H1 (cell line): ENCODE measurements at regions not wholly inside any gene's neighbourhood (a gene's known extent, or its start where the extent isn't known, plus 50 kb on each side); places are given as distances from the start of the nearest gene placed in this dataset.

Source experiments
- CHD2 ChIP-seq: IDR thresholded peaks from 2 replicates; pipeline ENCODE4 v1.6.1; 2012; ENCODE audit warnings: low read length, improper control_type of control experiment
- CTCF ChIP-seq, 3 experiments: IDR thresholded peaks; 1 replicate in 2 of 3; 2 replicates in 1 of 3; pipeline versions ENCODE4 v1.5.1 to v1.6.1; 2011; ENCODE audit warnings: low read length in 3 of 3, mild to moderate bottlenecking in 3 of 3, inconsistent platforms in 2 of 3, low read depth in 1 of 3, moderate library complexity in 1 of 3; ENCODE audit not compliant: insufficient read depth in 1 of 3; ENCODE audit errors: control extremely low read depth in 1 of 3
- EP300 ChIP-seq, 2 experiments: IDR thresholded peaks; 1 replicate in 1 of 2; 2 replicates in 1 of 2; pipeline ENCODE4 v1.6.1; 2011 to 2012; ENCODE audit warnings: low read depth in 2 of 2, low read length in 2 of 2, mild to moderate bottlenecking in 2 of 2, borderline replicate concordance in 1 of 2, inconsistent platforms in 1 of 2, moderate library complexity in 1 of 2
- GABPA ChIP-seq: IDR thresholded peaks from 2 replicates; pipeline ENCODE4 v1.6.1; 2011; ENCODE audit warnings: mild to moderate bottlenecking, low read length, moderate library complexity, borderline replicate concordance; ENCODE audit not compliant: insufficient read depth
- POLR2A ChIP-seq, 2 experiments: IDR thresholded peaks; 1 replicate in 1 of 2; 2 replicates in 1 of 2; pipeline ENCODE4 v1.6.1; 2011; ENCODE audit warnings: low read depth in 2 of 2, low read length in 2 of 2, mild to moderate bottlenecking in 2 of 2; ENCODE audit errors: control extremely low read depth in 1 of 2
- SIN3A ChIP-seq, 2 experiments: IDR thresholded peaks in 1 of 2; conservative IDR thresholded peaks in 1 of 2; 2 replicates each; pipeline ENCODE4 v1.6.1; 2011 to 2012; ENCODE audit warnings: low read length in 2 of 2, improper control_type of control experiment in 1 of 2, low read depth in 1 of 2, mild to moderate bottlenecking in 1 of 2

- no peak for TF ChIP-seq EP300 (IDR thresholded peaks at IDR 0.05; ENCODE audit: borderline replicate concordance in 1 of 2, low read depth in 2 of 2, low read length in 2 of 2)
- no peak for TF ChIP-seq SIN3A (conservative IDR thresholded peaks at IDR 0.05 in 1 of 2, IDR thresholded peaks at IDR 0.05 in 1 of 2; ENCODE audit: low read depth in 1 of 2, low read length in 2 of 2)
- no peak for TF ChIP-seq CTCF (IDR thresholded peaks at IDR 0.05; ENCODE audit: control extremely low read depth in 1 of 3, insufficient read depth in 1 of 3, low read depth in 1 of 3, low read length in 3 of 3)
- no peak for TF ChIP-seq GABPA
- TF ChIP-seq CHD2, result no peak
- TF ChIP-seq POLR2A (IDR thresholded peaks at IDR 0.05; ENCODE audit: control extremely low read depth in 1 of 2, low read depth in 2 of 2, low read length in 2 of 2), result no peak
Measured at GRCh38 chr7:50208378-50208982, 96.0 kb upstream of the IKZF1 start.
